ENCODE measurements at regions not wholly inside any gene's neighbourhood (a gene's known extent, or its start where the extent isn't known, plus 50 kb on each side); places are given as distances from the start of the nearest gene placed in this dataset.

GRCh38 chr20:59499863-59500262, 104.5 kb upstream of the PHACTR3 start:
- DNase-seq: no peak

GRCh38 chr20:59508729-59509128, 95.6 kb upstream of the PHACTR3 start:
- no peak for DNase-seq

GRCh38 chr20:59512651-59513050, 91.7 kb upstream of the PHACTR3 start:
- DNase-seq: no peak

- DNase-seq: no peak
Observed at GRCh38 chr20:59514554-59514953, 89.8 kb upstream of the PHACTR3 start.

GRCh38 chr20:59515013-59515905, 89.1 kb upstream of the PHACTR3 start:
- DNase-seq: peak; percentile 61 to 82

GRCh38 chr20:59515906-59516209, 88.5 kb upstream of the PHACTR3 start:
- DNase-seq: no peak

GRCh38 chr20:59518881-59519706, 85.2 kb upstream of the PHACTR3 start:
- DNase-seq: peak; percentile 38 to 72

GRCh38 chr20:59519707-59520014, 84.7 kb upstream of the PHACTR3 start:
- no peak for DNase-seq

- DNase-seq: no peak
Observed at GRCh38 chr20:59520814-59521213, 83.5 kb upstream of the PHACTR3 start.

GRCh38 chr20:59525500-59526241, 78.7 kb upstream of the PHACTR3 start:
- peak; percentile 54 to 62 for DNase-seq

GRCh38 chr20:59526242-59527225, 77.8 kb upstream of the PHACTR3 start:
- DNase-seq: peak in 1 of 2 experiments; percentile 39

GRCh38 chr20:59530782-59531181, 73.6 kb upstream of the PHACTR3 start:
- no peak for DNase-seq

GRCh38 chr20:59537991-59538390, 66.3 kb upstream of the PHACTR3 start:
- DNase-seq: no peak

- DNase-seq: no peak
Observed at GRCh38 chr20:59547596-59547995, 56.7 kb upstream of the PHACTR3 start.

Measured in NCI-H524 (cell line).